H1 (cell line): ENCODE measurements at regions not wholly inside any gene's neighbourhood (a gene's known extent, or its start where the extent isn't known, plus 50 kb on each side); places are given as distances from the start of the nearest gene placed in this dataset.

Experiments used
- CTCF ChIA-PET: fragments of 300-600 bp; sonication (Branson Sonifier 250); formaldehyde crosslinking; loops from one replicate; lab custom pipeline; 2021; ENCODE audit not compliant: partially characterized antibody; lab: Charles Lee
- POLR2A ChIA-PET: fragments of 300-600 bp; sonication (Branson Sonifier 250); formaldehyde crosslinking; loops from one replicate; lab custom pipeline; 2021; ENCODE audit warnings: inconsistent platforms; ENCODE audit not compliant: partially characterized antibody; lab: Charles Lee
- DNase-seq, 2 experiments: peaks; one replicate each; pipeline versions ENCODE4 v3.0.0 to v3.0.0-alpha.2; 2010 to 2022; ENCODE audit warnings: low spot score in 2 of 2, low read depth in 1 of 2, mixed read lengths in 1 of 2
- FAIRE-seq: peaks from 2 replicates; lab custom pipeline; 2011; peaks lifted over from hg19 to GRCh38; lab: Jason Lieb, UNC
- H2AFZ ChIP-seq: 2 replicates; pipeline ENCODE4 v1.8.1; 2012; ENCODE audit warnings: low read length, inconsistent platforms
- H2AK5ac ChIP-seq: 2 replicates; pipeline ENCODE4 v1.6.1; 2013; ENCODE audit warnings: low read depth, low read length
- H2BK120ac ChIP-seq: replicated peaks from 2 replicates; pipeline ENCODE3; 2013; ENCODE audit warnings: low read depth, low read length, inconsistent platforms
- H2BK12ac ChIP-seq: 2 replicates; pipeline ENCODE4 v1.6.1; 2013; ENCODE audit warnings: low read depth, low read length
- H2BK15ac ChIP-seq: 2 replicates; pipeline ENCODE4 v1.6.1; 2013; ENCODE audit warnings: low read length
- H2BK20ac ChIP-seq: 2 replicates; pipeline ENCODE4 v1.6.1; 2013; ENCODE audit warnings: low read length
- H2BK5ac ChIP-seq: 2 replicates; pipeline ENCODE4 v1.6.1; 2013; ENCODE audit warnings: low read depth, low read length
- H3K14ac ChIP-seq: 2 replicates; pipeline ENCODE4 v1.6.1; 2013; ENCODE audit warnings: inconsistent platforms; ENCODE audit not compliant: insufficient read length
- H3K18ac ChIP-seq: 2 replicates; pipeline ENCODE4 v1.6.1; 2013; ENCODE audit warnings: low read length; ENCODE audit errors: extremely low read depth
- H3K23ac ChIP-seq: 2 replicates; pipeline ENCODE4 v1.6.1; 2013; ENCODE audit warnings: inconsistent platforms; ENCODE audit not compliant: insufficient read length
- H3K23me2 ChIP-seq: 2 replicates; pipeline ENCODE4 v1.6.1; 2013; ENCODE audit warnings: low read depth, low read length
- H3K27ac ChIP-seq: 2 replicates; pipeline ENCODE4 v1.6.1; 2011; ENCODE audit warnings: low read depth, low read length, inconsistent platforms
- H3K27me3 ChIP-seq, 4 experiments: replicated peaks in 1 of 4; 1 replicate in 1 of 4; 2 replicates in 3 of 4; pipeline versions ENCODE4 v1.6.1 to v1.8.1; 2011 to 2013; ENCODE audit warnings: low read length in 3 of 4, mild to moderate bottlenecking in 3 of 4, inconsistent platforms in 2 of 4, mixed read lengths in 2 of 4, moderate library complexity in 1 of 4; ENCODE audit not compliant: control insufficient read depth in 3 of 4, insufficient read depth in 3 of 4; ENCODE audit errors: extremely low read depth in 1 of 4
- H3K36me3 ChIP-seq, 4 experiments: 2 replicates each; pipeline versions ENCODE4 v1.6.1 to v1.8.1; 2011 to 2013; ENCODE audit warnings: mild to moderate bottlenecking in 4 of 4, low read length in 3 of 4, moderate library complexity in 2 of 4, control low read depth in 1 of 4, inconsistent platforms in 1 of 4; ENCODE audit not compliant: insufficient read depth in 4 of 4, control insufficient read depth in 2 of 4
- H3K4ac ChIP-seq: replicated peaks from 2 replicates; pipeline ENCODE3; 2013; ENCODE audit warnings: low read length, low read depth, mixed read lengths, inconsistent platforms; ENCODE audit not compliant: insufficient read length
- H3K4me1 ChIP-seq, 4 experiments: replicated peaks in 1 of 4; 1 replicate in 1 of 4; 2 replicates in 3 of 4; pipeline versions ENCODE4 v1.6.1 to v1.8.1; 2011 to 2013; ENCODE audit warnings: low read length in 3 of 4, inconsistent platforms in 2 of 4, mixed read lengths in 1 of 4; ENCODE audit not compliant: insufficient read depth in 4 of 4, control insufficient read depth in 3 of 4
- H3K4me2 ChIP-seq, 2 experiments: 2 replicates each; pipeline versions ENCODE4 v1.6.1 to v1.8.1; 2011 to 2013; ENCODE audit warnings: low read depth in 2 of 2, low read length in 2 of 2, control low read depth in 1 of 2, inconsistent platforms in 1 of 2, mild to moderate bottlenecking in 1 of 2; ENCODE audit not compliant: insufficient read depth in 1 of 2
- H3K4me3 ChIP-seq, 4 experiments: fragments of 200-600, 300-600 bp in 1 of 4; sonication (generic), shearing (Covaris generic), sonication (Bioruptor Twin) in 1 of 4; 2 replicates each; pipeline versions ENCODE4 v1.5.1 to v1.8.1; 2011 to 2016; ENCODE audit warnings: low read length in 4 of 4, low read depth in 3 of 4, control low read depth in 2 of 4, inconsistent platforms in 2 of 4, mild to moderate bottlenecking in 2 of 4, mixed read lengths in 1 of 4, moderate library complexity in 1 of 4; ENCODE audit not compliant: insufficient read depth in 2 of 4; ENCODE audit errors: extremely low read depth in 1 of 4
- H3K56ac ChIP-seq: replicated peaks from 2 replicates; pipeline ENCODE3; 2013; ENCODE audit warnings: low read depth, mild to moderate bottlenecking, mixed read lengths, low read length, inconsistent platforms; ENCODE audit not compliant: insufficient read length
- H3K79me1 ChIP-seq: 2 replicates; pipeline ENCODE4 v1.6.1; 2013; ENCODE audit warnings: low read depth, low read length, control low read depth
- H3K79me2 ChIP-seq, 2 experiments: 2 replicates each; pipeline versions ENCODE4 v1.6.1 to v1.8.1; 2012 to 2013; ENCODE audit warnings: low read length in 2 of 2, mild to moderate bottlenecking in 2 of 2, inconsistent platforms in 1 of 2; ENCODE audit not compliant: insufficient read depth in 2 of 2, control insufficient read depth in 1 of 2
- H3K9ac ChIP-seq, 4 experiments: replicated peaks in 1 of 4; 1 replicate in 1 of 4; 2 replicates in 3 of 4; pipeline versions ENCODE4 v1.6.1 to v1.8.1; 2011 to 2013; ENCODE audit warnings: low read depth in 3 of 4, low read length in 3 of 4, control low read depth in 2 of 4, mild to moderate bottlenecking in 2 of 4, moderate library complexity in 2 of 4, inconsistent platforms in 1 of 4; ENCODE audit errors: extremely low read depth in 1 of 4
- H3K9me3 ChIP-seq, 2 experiments: 2 replicates each; pipeline versions ENCODE4 v1.6.1 to v1.8.1; 2012 to 2013; ENCODE audit warnings: mild to moderate bottlenecking in 2 of 2, moderate library complexity in 2 of 2, control low read depth in 1 of 2, inconsistent platforms in 1 of 2, low read depth in 1 of 2, low read length in 1 of 2, mixed read lengths in 1 of 2; ENCODE audit not compliant: insufficient read depth in 2 of 2
- H4K20me1 ChIP-seq, 2 experiments: replicated peaks in 1 of 2; 2 replicates each; pipeline versions ENCODE3 to v1.8.1; 2011 to 2013; ENCODE audit warnings: inconsistent platforms in 2 of 2, low read length in 2 of 2, mild to moderate bottlenecking in 1 of 2; ENCODE audit not compliant: insufficient read depth in 2 of 2, control insufficient read depth in 1 of 2
- H4K5ac ChIP-seq: 2 replicates; pipeline ENCODE4 v1.6.1; 2013; ENCODE audit warnings: low read length, low read depth, mixed read lengths, inconsistent platforms; ENCODE audit not compliant: insufficient read length
- H4K8ac ChIP-seq: 2 replicates; pipeline ENCODE4 v1.8.0; 2013; ENCODE audit warnings: mild to moderate bottlenecking, moderate library complexity, low read length, inconsistent platforms; ENCODE audit not compliant: insufficient read depth; ENCODE audit errors: extremely low read depth
- H4K91ac ChIP-seq: replicated peaks from 2 replicates; pipeline ENCODE3; 2013; ENCODE audit warnings: low read length, mixed read lengths, inconsistent platforms; ENCODE audit not compliant: insufficient read length
- ATF2 ChIP-seq: IDR thresholded peaks from 2 replicates; pipeline ENCODE4 v1.6.1; 2012; ENCODE audit warnings: low read length, inconsistent platforms
- BACH1 ChIP-seq: IDR thresholded peaks from 2 replicates; pipeline ENCODE4 v1.6.1; 2012; ENCODE audit warnings: low read length, improper control_type of control experiment
- EGR1 ChIP-seq: IDR thresholded peaks from 2 replicates; pipeline ENCODE4 v1.6.1; 2011; ENCODE audit warnings: low read depth, low read length, borderline replicate concordance
- JUND ChIP-seq: IDR thresholded peaks from 2 replicates; pipeline ENCODE4 v1.6.1; 2011; ENCODE audit warnings: mild to moderate bottlenecking, improper control_type of control experiment, low read length
- KDM4A ChIP-seq: IDR thresholded peaks from one replicate; pipeline ENCODE4 v1.7.1; 2012; ENCODE audit warnings: low read depth, mild to moderate bottlenecking, moderate library complexity, low read length, inconsistent platforms; ENCODE audit not compliant: severe bottlenecking
- KDM5A ChIP-seq: fragments of 200-600 bp; IDR thresholded peaks from 2 replicates; pipeline ENCODE4 v1.7.1; 2012; ENCODE audit warnings: mild to moderate bottlenecking, low read length, inconsistent platforms, mixed read lengths
- MAFK ChIP-seq: IDR thresholded peaks from 2 replicates; pipeline ENCODE4 v1.6.1; 2012; ENCODE audit warnings: low read depth, mild to moderate bottlenecking, improper control_type of control experiment, low read length
- RXRA ChIP-seq: IDR thresholded peaks from 2 replicates; pipeline ENCODE4 v1.6.1; 2011; ENCODE audit warnings: low read depth, mild to moderate bottlenecking, low read length, moderate library complexity; ENCODE audit not compliant: insufficient read depth
- SIX5 ChIP-seq: IDR thresholded peaks from 2 replicates; pipeline ENCODE4 v1.6.1; 2011; ENCODE audit warnings: mild to moderate bottlenecking, low read depth, low read length
- SP1 ChIP-seq: IDR thresholded peaks from 2 replicates; pipeline ENCODE4 v1.6.1; 2011; ENCODE audit warnings: low read depth, low read length
- ZNF274 ChIP-seq: IDR thresholded peaks from 2 replicates; pipeline ENCODE4 v1.7.0; 2012; ENCODE audit warnings: low read length, borderline replicate concordance; ENCODE audit errors: extremely low read depth
- WGBS, 2 experiments: shearing (Covaris generic) in 1 of 2; methylation state at CpG; one replicate each; pipeline versions ENCODE4 v1.1.6 to v1.1.7; 2013 to 2015; ENCODE audit warnings: low lambda C conversion rate in 2 of 2, mixed read lengths in 2 of 2, inconsistent platforms in 1 of 2, low coverage in 1 of 2, missing lambda C conversion rate in 1 of 2; ENCODE audit not compliant: insufficient replicate concordance in 2 of 2, insufficient coverage in 1 of 2, insufficient read length in 1 of 2; ENCODE audit errors: extremely low coverage in 1 of 2, missing lambda C conversion rate in 1 of 2; 5-methylcytosine and 5-hydroxymethylcytosine counted together
- TF ChIP-seq, protein P1 (sequence below), 3 experiments: IDR thresholded peaks; 1 replicate in 2 of 3; 2 replicates in 1 of 3; pipeline versions ENCODE4 v1.5.1 to v1.6.1; 2011; ENCODE audit warnings: low read length in 3 of 3, mild to moderate bottlenecking in 3 of 3, inconsistent platforms in 2 of 3, low read depth in 1 of 3, moderate library complexity in 1 of 3; ENCODE audit not compliant: insufficient read depth in 1 of 3; ENCODE audit errors: control extremely low read depth in 1 of 3

DNA sequence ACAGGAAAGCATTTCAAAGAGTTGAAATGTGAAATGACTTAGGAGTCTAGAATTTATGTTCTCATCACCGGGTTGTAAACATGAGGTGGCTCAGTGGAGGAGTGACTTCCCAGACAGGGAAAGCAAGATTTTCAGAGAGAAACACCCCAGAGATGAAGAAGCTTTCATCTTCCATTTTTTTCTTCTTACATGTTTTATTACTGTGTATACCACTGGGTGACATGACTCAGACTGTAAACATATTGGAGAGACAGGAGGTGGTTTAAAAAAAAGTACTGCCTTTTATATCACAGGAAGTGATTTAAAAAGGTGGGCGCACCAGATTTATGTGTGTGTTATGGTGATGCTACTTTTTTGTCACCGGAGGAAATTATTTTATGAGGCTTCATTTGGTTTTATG is 209.1 kb upstream of the TUT7 start:
- H3K4me3 ChIP-seq = no peak overlapping the region
- H3K56ac ChIP-seq = no peak overlapping the region
- no peak overlapping the region for H4K91ac ChIP-seq
- H2BK20ac ChIP-seq = no peak overlapping the region
- H3K4me1 ChIP-seq = no peaks in the 10 kb centered on the region
- ChIA-PET CTCF (no interaction called here), POLR2A (no interaction called here)
- peaks cover 0 to 3% of the 10 kb centered on the region in 2 experiments; a peak in 1 of 4 replicates for H3K9me3 ChIP-seq
- no peak overlapping the region for H3K27ac ChIP-seq
- H3K14ac ChIP-seq = no peak overlapping the region
- no peak overlapping the region for H3K18ac ChIP-seq
- no peak overlapping the region for H4K8ac ChIP-seq
- H3K4ac ChIP-seq = no peak overlapping the region
- no peak overlapping the region for H4K5ac ChIP-seq
- DNase-seq = no peak
- no peak overlapping the region for H2BK15ac ChIP-seq
- H3K27me3 ChIP-seq = no peaks in the 10 kb centered on the region
- FAIRE-seq = no peak
- no peak overlapping the region for H3K4me2 ChIP-seq
- no peaks in the 10 kb centered on the region for H4K20me1 ChIP-seq
- no peaks in the 10 kb centered on the region for H3K79me1 ChIP-seq
- no peak overlapping the region for H2BK120ac ChIP-seq
- H2AFZ ChIP-seq = no peak overlapping the region
- no peaks in the 10 kb centered on the region for H3K23me2 ChIP-seq
- no peak overlapping the region for H2BK12ac ChIP-seq
- no peaks in the 10 kb centered on the region for H3K36me3 ChIP-seq
- no peaks in the 10 kb centered on the region for H3K79me2 ChIP-seq
- no peak overlapping the region for H2BK5ac ChIP-seq
- no peak overlapping the region for H3K23ac ChIP-seq
- H2AK5ac ChIP-seq = no peak overlapping the region
- no peak overlapping the region for H3K9ac ChIP-seq
- 86% methylated on average over 3 of the region's 3 CpGs; no CpG with 5 or more reads in 1 of the 2 experiments for WGBS, 2 experiments
- TF ChIP-seq, protein P1, sequence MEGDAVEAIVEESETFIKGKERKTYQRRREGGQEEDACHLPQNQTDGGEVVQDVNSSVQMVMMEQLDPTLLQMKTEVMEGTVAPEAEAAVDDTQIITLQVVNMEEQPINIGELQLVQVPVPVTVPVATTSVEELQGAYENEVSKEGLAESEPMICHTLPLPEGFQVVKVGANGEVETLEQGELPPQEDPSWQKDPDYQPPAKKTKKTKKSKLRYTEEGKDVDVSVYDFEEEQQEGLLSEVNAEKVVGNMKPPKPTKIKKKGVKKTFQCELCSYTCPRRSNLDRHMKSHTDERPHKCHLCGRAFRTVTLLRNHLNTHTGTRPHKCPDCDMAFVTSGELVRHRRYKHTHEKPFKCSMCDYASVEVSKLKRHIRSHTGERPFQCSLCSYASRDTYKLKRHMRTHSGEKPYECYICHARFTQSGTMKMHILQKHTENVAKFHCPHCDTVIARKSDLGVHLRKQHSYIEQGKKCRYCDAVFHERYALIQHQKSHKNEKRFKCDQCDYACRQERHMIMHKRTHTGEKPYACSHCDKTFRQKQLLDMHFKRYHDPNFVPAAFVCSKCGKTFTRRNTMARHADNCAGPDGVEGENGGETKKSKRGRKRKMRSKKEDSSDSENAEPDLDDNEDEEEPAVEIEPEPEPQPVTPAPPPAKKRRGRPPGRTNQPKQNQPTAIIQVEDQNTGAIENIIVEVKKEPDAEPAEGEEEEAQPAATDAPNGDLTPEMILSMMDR (IDR thresholded peaks at IDR 0.05; ENCODE audit: control extremely low read depth in 1 of 3, insufficient read depth in 1 of 3, low read depth in 1 of 3, low read length in 3 of 3) = no peak
- no peak for TF ChIP-seq ATF2
- no peak for TF ChIP-seq ZNF274
- TF ChIP-seq EGR1 = no peak
- no peak for TF ChIP-seq MAFK
- no peak for TF ChIP-seq JUND
- no peak for TF ChIP-seq BACH1
- TF ChIP-seq SIX5 = no peak
- no peak for TF ChIP-seq KDM5A
- no peak for TF ChIP-seq RXRA
- no peak for TF ChIP-seq SP1
- no peak for TF ChIP-seq KDM4A
